HG03342 (cell line): ENCODE measurements at regions not wholly inside any gene's neighbourhood (a gene's known extent, or its start where the extent isn't known, plus 50 kb on each side); places are given as distances from the start of the nearest gene placed in this dataset.
A peak's percentile ranks its signal among the peaks of the same experiment; 100 is the strongest.
"Not testable (repeated sequence)": the region's sequence is repeated elsewhere in the genome, so short reads cannot be mapped to it uniquely, and the experiment has no call there.

Source experiments
- ATAC-seq: cut with Tn5 transposase; IDR thresholded peaks from one replicate; pipeline ENCODE4 v1.9.1; 2021; ENCODE audit warnings: mild to moderate bottlenecking, moderate library complexity; ENCODE audit not compliant: unreplicated experiment

GRCh38 chr2:87476223-87476872 lies 271.5 kb upstream of the PLGLB2 start:
- not testable (repeated sequence) for ATAC-seq

- not testable (repeated sequence) for ATAC-seq
Measured at GRCh38 chr2:87476936-87477335, 271.0 kb upstream of the PLGLB2 start.

GRCh38 chr2:87477669-87478428 lies 270.0 kb upstream of the PLGLB2 start:
- ATAC-seq: not testable (repeated sequence)

- not testable (repeated sequence) for ATAC-seq
Measured at GRCh38 chr2:87478911-87479310, 269.0 kb upstream of the PLGLB2 start.

GRCh38 chr2:87483093-87483680 lies 264.7 kb upstream of the PLGLB2 start:
- ATAC-seq: not testable (repeated sequence)

- ATAC-seq: not testable (repeated sequence)
Measured at GRCh38 chr2:87484363-87484762, 263.5 kb upstream of the PLGLB2 start.

GRCh38 chr2:87485455-87485854 lies 262.4 kb upstream of the PLGLB2 start:
- not testable (repeated sequence) for ATAC-seq

GRCh38 chr2:87485884-87486283 lies 262.0 kb upstream of the PLGLB2 start:
- peak; percentile 92 for ATAC-seq

- peak; percentile 2 for ATAC-seq
Measured at GRCh38 chr2:87486413-87486812, 261.5 kb upstream of the PLGLB2 start.

- ATAC-seq: not testable (repeated sequence)
Measured at GRCh38 chr2:87488021-87488420, 259.9 kb upstream of the PLGLB2 start.

GRCh38 chr2:87488991-87489390 lies 258.9 kb upstream of the PLGLB2 start:
- not testable (repeated sequence) for ATAC-seq

- ATAC-seq: not testable (repeated sequence)
Measured at GRCh38 chr2:87494846-87495245, 253.0 kb upstream of the PLGLB2 start.

- not testable (repeated sequence) for ATAC-seq
Measured at GRCh38 chr2:87495455-87495854, 252.4 kb upstream of the PLGLB2 start.

- peak; percentile 83 for ATAC-seq
Measured at GRCh38 chr2:87496036-87497006, 251.6 kb upstream of the PLGLB2 start.

GRCh38 chr2:87497135-87497534 lies 250.8 kb upstream of the PLGLB2 start:
- not testable (repeated sequence) for ATAC-seq

GRCh38 chr2:87497700-87498099 lies 250.2 kb upstream of the PLGLB2 start:
- ATAC-seq: not testable (repeated sequence)

GRCh38 chr2:87498169-87498853 lies 249.6 kb upstream of the PLGLB2 start:
- peak; percentile 54 for ATAC-seq

GRCh38 chr2:87498854-87499238 lies 249.0 kb upstream of the PLGLB2 start:
- not testable (repeated sequence) for ATAC-seq

GRCh38 chr2:87499860-87500259 lies 248.0 kb upstream of the PLGLB2 start:
- not testable (repeated sequence) for ATAC-seq

GRCh38 chr2:87500421-87500820 lies 247.5 kb upstream of the PLGLB2 start:
- ATAC-seq: not testable (repeated sequence)
